Midbrain (tissue), 1 donor: ENCODE measurements at regions not wholly inside any gene's neighbourhood (a gene's known extent, or its start where the extent isn't known, plus 50 kb on each side); places are given as distances from the start of the nearest gene placed in this dataset.
A peak's percentile ranks its signal among the peaks of the same experiment; 100 is the strongest.

Source experiments
- DNase-seq: peaks from one replicate; lab custom pipeline; 2025; lab: John Stamatoyannopoulos, UW

GRCh38 chr4:163966612-163967011 is 472.1 kb downstream of the TMA16 start:
- DNase-seq: no peak

GRCh38 chr4:163967263-163967662 is 472.8 kb downstream of the TMA16 start:
- DNase-seq: no peak

- DNase-seq: no peak
Observed at GRCh38 chr4:163967710-163968109, 473.2 kb downstream of the TMA16 start.

- DNase-seq: no peak
Observed at GRCh38 chr4:163969291-163969690, 474.8 kb downstream of the TMA16 start.

GRCh38 chr4:163976588-163976987 is 482.1 kb downstream of the TMA16 start:
- no peak for DNase-seq

GRCh38 chr4:163988391-163988790 is 493.9 kb downstream of the TMA16 start:
- no peak for DNase-seq

GRCh38 chr4:163988865-163989264 is 494.4 kb downstream of the TMA16 start:
- peak; percentile 13 for DNase-seq

- peak; percentile 10 for DNase-seq
Observed at GRCh38 chr4:163991298-163991865, 496.9 kb downstream of the TMA16 start.

- no peak for DNase-seq
Observed at GRCh38 chr4:164009435-164009834, 514.9 kb downstream of the TMA16 start.

- DNase-seq: no peak
Observed at GRCh38 chr4:164011791-164012190, 517.3 kb downstream of the TMA16 start.

GRCh38 chr4:164012396-164013027 is 518.0 kb downstream of the TMA16 start:
- DNase-seq: peak; percentile 10

- no peak for DNase-seq
Observed at GRCh38 chr4:164021947-164022346, 527.5 kb downstream of the TMA16 start.

- no peak for DNase-seq
Observed at GRCh38 chr4:164023214-164023613, 528.7 kb downstream of the TMA16 start.

- DNase-seq: no peak
Observed at GRCh38 chr4:164027805-164028204, 533.3 kb downstream of the TMA16 start.

- DNase-seq: no peak
Observed at GRCh38 chr4:164039482-164039881, 545.0 kb downstream of the TMA16 start.

- DNase-seq: no peak
Observed at GRCh38 chr4:164056426-164057142, 562.1 kb downstream of the TMA16 start.

- no peak for DNase-seq
Observed at GRCh38 chr4:164058776-164059445, 564.4 kb downstream of the TMA16 start.

GRCh38 chr4:164060456-164060855 is 566.0 kb downstream of the TMA16 start:
- DNase-seq: no peak

GRCh38 chr4:164068392-164068791 is 573.9 kb downstream of the TMA16 start:
- DNase-seq: no peak

GRCh38 chr4:164070625-164071024 is 576.1 kb downstream of the TMA16 start:
- DNase-seq: no peak

GRCh38 chr4:164081371-164081770 is 586.9 kb downstream of the TMA16 start:
- no peak for DNase-seq

GRCh38 chr4:164081801-164082200 is 587.3 kb downstream of the TMA16 start:
- DNase-seq: no peak

GRCh38 chr4:164087733-164088132 is 593.2 kb downstream of the TMA16 start:
- no peak for DNase-seq
